HG02610 (cell line): ENCODE measurements at regions not wholly inside any gene's neighbourhood (a gene's known extent, or its start where the extent isn't known, plus 50 kb on each side); places are given as distances from the start of the nearest gene placed in this dataset.
A peak's percentile ranks its signal among the peaks of the same experiment; 100 is the strongest.

ENCODE experiments used
- ATAC-seq: cut with Tn5 transposase; IDR thresholded peaks from one replicate; pipeline ENCODE4 v1.9.1; 2021; ENCODE audit warnings: mild to moderate bottlenecking, moderate library complexity; ENCODE audit not compliant: unreplicated experiment

DNA sequence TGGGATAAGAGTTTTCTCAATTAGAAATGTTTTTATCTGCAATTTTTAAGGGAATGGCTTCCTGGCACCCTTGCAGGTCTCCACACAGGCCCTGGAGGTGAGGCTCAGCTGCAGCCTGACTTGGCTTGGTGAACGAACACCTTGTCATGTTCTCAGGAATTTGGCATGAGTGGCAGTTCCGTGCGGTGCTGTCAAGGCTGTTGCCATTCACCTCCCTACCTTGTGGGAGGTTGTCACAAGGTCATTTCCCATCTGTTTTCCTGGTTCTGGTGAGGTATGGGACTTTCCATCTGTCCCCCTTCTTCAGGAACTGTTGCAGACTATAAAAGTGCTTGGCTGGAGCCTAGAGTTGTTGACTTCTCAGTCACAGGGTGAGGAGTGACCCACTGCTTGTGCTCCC lies 82.9 kb downstream of the ELOVL4 start:
- no peak for ATAC-seq

DNA sequence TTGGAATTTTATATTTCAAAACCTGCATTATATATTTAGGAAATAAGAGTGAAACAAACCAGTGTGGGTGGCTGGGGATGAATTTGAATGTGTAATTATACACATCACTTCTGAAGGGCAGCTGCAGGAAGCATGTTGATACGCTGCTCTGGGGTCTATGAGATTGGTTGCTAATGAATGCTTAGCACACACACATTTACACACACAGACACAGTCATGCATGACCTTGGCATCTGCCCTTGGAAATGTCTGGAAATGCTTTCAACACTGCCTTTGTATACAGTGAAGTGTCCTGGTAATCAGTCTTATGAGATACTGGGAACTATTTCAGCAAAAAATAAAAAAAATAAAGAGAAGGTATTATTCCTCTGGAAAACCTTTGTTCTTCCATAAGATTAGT lies 83.4 kb downstream of the ELOVL4 start:
- ATAC-seq = no peak

DNA sequence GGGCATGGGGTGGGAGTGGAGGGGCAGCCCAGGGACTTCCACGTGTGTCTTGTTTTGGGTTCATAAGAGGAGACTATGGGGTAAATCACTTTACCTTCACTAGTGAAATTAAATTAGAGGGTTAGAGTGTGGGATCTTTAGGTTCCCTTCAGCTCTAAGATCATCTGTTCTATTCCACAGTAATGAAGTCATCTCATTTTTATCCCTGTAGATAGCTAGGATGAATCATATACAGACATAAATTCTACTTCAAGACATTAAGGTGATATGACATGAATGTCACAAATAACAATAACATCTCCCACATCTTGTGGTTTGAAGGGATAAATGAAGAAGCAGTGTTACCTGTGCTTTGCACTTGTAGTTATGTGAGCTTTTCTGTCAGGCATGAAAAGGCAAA lies 83.8 kb downstream of the ELOVL4 start:
- ATAC-seq = no peak

DNA sequence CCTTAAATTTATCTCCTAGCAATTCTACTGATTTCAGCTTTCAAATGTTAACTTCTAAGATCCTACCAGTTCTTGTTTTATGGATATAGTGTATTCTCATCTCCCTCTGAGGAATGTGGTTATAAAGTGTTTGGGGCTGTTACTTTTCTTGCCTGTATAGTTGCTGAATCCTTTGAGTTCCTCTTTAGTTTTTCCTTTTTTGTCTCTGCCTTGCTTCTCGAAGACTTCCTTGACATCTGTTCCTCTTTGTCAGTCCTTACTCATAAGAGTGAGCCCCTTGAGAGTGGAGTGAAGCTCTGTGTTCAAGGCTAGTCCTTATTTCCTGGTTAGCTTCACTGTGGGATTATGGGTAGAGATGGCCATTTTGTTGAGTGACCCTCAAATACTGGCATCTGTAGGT lies 84.6 kb downstream of the ELOVL4 start:
- no peak for ATAC-seq

DNA sequence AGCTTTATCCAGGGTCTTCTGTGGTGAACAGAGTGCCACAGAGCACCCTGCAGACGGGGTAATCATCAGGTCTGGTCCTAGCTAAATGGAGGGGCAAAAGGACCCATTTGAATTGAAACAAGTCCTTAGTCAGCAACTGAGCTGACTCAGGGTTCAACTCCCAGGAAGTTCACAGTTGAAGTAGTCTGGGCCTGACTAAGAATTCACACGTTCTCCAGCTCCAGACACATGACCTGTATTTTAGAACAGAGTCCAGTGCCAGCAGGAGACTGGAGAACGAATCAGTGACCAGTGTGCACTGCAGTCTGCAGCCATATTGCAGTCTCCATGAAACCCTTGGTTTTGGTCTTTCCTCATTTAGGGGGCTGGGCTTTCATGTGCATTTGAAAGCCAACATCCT lies 85.2 kb downstream of the ELOVL4 start:
- ATAC-seq = no peak

DNA sequence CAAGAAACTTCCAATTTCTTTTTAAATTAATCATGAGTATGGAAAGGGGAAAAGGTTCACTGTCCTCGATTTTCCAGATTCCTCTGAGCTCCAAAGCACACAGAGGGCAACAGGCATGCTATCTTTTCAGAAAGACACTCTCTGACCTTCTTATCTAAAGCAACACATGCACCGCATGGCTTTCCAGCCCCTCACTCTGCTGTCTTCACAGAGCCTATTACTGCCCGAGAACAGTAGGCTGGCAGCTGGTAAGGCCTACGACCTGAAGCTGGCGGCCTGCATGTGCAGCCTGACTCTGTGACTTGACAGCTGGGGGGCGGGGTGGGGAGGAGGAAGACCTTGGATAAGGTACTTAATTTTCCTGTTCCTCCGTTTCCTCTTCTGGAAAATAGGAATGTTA lies 86.3 kb downstream of the ELOVL4 start:
- no peak for ATAC-seq

DNA sequence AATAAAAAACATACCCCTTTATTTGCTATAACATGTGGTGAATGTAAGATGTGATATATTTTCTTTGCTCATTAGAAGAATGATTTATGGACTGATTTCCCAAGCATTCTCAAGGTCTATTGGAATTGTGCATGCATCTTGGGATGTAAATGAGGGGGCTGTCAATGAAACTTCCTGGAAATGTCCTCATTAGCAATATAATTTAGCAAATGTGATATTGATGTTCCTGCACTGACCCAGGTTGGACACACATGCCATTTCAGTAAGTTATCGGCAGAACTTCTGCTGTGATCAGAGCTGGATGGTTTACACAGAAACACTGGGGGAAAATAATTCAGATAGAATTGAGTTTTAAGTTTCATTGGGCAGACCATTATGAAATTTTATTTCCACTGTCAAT lies 99.9 kb downstream of the ELOVL4 start:
- ATAC-seq = no peak

DNA sequence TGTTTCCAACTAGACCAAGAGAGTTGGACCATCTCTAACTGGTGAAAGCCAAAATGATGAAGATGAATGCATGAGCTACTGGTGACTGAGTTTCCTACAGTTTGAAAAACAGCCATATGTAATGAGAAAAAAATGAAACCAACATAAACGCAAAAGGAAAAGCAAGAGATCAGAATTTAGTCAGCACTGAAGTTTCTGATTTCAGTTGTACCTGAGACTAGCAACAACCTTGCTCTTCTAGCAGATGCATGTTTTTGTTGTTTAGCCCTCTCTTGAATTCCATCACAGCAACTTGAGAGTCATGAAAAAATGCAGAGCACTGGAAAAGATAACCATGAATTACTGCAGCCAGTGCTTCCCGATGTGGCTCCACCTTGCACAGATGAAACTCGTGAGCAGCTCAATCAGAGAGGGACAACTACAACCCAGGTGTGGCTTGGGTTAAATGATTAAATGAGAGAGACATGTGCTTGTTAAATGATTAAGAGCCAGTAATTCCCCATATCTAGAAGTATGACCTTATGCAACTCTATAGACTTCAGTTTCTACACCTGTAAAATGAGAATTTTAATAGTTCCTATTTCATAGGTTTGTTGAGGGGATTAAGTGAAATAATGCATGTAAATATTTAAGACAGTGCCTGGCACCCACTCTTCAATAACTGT lies 104.8 kb downstream of the ELOVL4 start:
- no peak for ATAC-seq

DNA sequence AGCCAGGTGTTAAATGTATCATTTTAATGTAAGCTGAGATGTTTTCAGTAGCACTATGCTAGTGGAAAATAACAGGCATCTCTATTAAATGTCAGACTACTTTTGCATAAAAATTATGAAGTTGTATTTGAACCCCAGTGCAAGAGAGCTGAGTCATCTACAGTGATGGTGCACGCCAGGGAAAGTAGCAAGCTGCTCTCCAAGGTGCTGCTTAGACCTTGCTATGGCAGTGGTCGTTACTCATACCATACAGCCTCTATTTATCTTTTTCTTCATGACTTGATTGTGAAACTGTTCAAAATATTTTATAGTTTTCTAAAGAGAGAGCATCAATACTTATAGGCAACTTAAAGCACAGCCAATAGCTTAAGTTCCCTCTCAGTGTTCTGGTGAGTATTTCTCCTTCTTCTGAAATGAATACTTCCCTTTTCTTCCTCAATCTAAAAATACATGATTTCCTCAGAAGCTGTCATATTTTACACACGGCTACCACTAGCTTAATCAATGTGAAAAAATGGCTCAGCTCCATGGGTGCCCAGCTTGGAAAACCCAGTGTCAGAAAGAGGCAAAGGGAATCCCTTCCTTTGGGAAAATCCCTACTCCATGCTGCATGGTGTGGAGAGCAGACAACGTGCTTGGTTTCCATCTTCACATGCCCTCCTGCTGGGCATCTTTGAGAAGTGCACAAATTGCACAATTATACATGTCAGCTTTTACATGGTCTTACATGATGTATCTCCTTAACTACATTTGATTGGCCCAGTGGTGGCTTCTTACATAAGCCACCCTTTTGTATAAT lies 105.6 kb downstream of the ELOVL4 start:
- no peak for ATAC-seq

DNA sequence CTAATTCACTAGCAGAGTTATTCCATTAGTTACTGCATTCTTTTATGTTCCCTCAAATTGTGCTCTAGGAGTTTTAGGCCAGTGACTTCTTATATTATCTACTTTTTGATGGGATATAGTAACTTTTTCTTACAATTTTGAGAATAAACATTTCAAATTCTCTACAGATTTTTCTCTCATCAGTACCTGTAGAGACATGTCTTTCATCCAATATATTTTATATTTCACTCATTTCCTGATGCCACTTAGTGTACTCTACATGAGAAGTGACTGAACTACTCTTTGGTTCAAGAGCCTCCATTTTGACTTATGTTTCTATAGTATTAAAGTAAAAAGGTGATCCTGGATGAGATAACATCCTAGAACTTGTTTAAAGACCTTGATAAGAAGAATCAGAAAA lies 108.5 kb downstream of the ELOVL4 start:
- no peak for ATAC-seq

DNA sequence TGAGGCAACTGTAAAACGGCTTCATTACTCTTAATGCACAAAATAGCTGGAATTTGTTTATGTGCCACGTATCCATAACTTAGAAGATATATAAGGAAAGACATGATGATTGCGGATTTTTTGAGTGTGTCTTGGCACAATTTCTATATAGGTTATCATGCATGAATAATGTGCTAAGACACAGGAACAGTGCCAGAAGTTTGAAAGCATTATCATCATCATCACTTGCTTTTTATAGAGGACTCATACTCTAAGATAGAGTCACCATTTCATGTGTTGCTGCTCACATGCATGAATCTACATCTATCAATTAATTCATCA lies 113.4 kb downstream of the ELOVL4 start:
- no peak for ATAC-seq

DNA sequence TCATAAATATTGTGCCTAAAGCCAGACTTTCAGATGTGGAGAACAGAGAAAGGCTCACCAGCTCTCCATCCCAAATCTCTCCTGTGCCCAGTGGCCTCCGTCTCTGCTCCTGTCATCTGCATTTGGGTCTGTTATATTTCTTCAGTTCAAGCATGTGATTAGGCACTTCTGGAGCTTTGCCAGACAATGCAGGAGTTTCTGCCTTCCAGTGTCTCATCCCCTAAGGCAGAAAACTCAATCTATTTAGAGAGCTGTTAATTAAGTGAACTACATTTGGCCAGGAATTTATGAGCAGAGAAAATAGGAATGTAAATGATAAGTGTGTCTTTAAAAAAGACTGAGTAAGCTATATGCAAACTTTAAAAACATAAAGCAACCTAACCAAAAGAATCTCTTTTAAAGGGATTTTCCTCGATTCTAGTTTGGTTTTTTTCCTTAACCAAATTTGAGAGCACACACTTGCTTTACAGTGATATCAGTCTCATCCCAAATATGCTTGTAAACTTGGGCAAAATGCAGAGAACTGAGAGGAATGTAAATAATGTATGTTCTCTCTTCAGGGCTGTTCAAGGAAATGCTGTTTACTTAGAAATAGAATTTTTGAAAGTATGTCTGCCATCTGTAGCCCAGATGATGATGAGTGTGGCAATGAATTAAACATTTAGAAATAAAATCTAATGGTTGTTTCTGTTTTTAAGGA lies 113.9 kb downstream of the ELOVL4 start:
- no peak for ATAC-seq

DNA sequence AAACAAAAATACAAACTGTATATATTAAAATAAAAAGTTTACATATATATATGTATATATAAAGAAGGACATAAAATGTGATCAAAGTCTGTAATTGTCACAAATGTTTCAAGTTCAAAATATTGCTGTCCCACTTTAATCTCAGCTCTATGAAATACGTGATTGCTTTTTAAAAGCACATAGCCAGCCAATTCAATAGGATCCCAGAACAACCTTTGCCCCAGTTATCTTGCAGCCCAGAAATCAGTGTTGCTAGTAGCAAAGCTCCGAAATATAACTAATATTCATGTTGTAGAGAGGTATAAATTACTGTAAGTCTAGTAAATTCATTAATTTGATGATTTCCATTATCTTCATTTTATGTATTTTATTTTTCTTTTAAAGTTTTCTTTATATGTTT lies 114.6 kb downstream of the ELOVL4 start:
- no peak for ATAC-seq

DNA sequence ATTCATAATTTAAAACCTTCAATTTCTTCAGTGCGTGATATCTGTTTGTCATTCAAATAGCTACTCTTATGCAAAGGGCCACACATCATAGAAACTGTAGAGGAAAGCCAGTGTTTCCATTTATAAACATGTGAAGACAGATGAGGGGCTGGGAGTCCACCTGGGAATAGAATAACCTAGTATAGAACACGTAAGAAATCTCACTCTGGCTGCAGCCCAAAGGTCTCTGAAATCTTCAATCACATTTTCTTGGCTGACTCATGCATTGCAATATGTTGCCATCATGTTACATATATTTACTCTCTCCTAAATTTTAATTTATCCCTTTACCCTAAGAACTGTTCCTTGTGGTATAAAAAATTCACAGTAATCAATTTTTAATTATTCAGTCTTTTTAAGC lies 123.2 kb downstream of the ELOVL4 start:
- ATAC-seq = no peak

DNA sequence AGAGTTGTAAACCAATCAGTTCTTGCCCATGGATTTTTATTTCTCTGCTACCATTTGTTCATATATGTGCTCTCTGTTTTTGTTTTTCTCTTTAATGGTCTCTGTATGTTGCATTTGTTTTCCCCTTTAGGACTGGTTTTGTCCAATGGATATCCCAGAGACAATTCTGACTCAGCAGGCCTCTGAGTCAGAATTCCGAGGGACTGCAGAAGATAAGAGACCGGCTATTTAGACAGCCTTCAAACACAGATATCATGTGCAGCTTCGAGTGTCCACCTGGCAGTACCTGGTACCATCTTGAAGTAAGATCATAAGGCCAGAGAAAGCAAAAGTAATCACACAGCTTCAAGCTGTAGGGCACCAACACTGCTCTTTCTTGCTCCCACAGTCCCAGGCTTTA lies 125.5 kb downstream of the ELOVL4 start:
- no peak for ATAC-seq

DNA sequence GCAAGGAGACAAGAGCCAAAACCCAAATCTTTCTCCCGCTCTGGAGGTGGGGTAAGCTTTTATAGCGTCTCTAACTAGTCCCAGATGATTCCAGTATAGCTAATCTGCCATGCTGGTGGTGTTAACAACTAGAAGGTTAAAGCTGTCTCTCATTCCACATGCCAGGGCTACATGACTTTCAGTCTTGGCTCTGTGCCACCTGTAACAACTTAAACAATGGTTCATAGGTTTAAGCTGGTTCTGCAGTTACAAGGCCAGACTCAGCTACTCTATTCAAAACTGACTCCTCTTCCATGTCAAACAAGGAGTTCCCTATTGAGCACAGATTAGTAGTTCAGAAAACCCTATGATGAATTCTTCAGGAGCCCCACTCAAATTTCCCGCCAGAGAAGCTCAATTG lies 128.9 kb downstream of the ELOVL4 start:
- ATAC-seq = no peak

DNA sequence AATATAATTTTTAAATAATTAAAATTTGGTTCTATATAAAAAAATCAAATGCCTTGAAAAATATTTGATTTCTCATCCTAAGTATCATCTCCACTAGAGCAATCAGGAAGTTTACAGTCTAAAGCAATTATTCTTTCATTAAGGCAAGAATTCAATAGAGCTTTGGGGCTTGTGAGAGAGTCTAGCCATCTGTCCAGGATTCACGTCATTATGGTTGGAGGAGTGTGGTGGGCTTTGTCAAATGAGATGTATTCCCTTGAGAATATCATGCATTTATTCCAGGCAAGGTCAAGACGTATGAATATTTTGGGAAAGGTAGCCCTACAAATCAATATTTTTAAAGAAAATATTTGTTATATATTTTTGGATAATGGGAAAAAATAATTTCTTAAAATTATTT lies 132.4 kb downstream of the ELOVL4 start:
- ATAC-seq = no peak

DNA sequence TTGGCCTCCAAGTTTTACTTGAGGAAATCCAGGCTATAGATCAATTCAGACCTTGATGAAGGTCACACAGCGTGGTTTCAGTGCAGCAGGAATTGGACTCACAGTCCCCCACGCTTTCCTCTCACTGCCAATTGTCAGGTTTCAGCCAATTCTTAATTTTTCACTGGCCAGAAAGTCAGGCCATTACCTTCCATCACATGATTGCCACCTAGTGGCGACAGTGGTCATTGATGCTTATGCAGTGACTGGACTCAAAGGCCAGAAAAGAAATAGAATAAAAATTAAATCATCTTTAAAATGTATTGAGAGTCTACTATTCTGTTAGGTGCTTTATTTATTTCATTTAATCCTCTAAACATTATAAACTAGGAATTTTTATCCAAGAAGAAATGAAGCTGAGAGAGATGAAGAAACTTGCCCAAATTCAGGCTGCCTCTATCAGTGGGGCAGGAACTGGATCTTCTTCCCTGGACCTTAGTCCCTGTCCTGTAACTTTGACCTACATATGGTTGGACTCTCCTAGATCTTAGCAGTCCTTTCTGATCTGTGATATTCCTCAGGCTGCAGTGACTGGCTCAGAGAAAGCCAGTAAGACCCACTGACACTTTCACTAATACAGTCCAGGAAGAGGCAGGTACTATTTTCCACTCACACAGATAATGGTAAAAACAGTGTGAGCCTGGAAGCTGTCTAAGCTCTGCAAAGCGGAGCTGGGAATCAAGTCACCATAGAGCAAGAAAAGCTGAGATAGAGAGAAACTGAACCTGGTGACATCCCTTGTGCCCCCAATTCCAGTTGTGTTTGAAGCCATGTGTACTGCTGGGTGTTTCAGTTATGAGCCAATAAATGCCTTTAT lies 133.3 kb downstream of the ELOVL4 start:
- peak; percentile 86 for ATAC-seq

DNA sequence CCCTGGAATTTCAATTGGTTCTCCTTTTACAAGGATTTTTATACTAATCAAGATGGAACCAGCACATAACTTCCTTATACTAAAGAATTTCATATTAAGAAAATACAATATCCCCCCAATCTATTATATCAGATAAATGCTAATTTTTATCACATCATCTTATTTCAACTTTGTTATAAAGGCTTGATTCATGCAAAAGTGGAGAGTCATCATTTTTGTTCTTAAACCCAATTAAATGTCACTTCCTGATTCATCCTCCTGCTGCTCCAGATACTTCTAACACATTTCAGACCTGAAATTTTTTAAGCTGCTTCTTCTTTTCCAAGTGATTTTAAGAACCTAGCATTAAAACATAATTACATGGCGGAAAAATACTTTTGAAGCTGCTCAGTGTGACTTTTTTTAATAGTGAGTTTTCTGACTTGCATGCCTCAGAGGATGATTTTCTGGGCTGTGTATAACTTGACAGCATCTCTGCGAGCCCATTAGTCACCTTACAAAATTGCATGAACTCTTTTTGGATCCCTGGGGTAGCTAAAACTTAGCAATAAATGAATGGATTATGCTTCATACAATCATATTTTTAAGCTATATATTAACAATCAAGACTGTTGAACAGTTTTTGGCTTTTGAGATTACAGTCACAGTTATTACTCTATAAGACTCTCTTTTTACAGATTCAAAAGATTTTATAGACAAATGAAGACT lies 134.1 kb downstream of the ELOVL4 start:
- no peak for ATAC-seq

DNA sequence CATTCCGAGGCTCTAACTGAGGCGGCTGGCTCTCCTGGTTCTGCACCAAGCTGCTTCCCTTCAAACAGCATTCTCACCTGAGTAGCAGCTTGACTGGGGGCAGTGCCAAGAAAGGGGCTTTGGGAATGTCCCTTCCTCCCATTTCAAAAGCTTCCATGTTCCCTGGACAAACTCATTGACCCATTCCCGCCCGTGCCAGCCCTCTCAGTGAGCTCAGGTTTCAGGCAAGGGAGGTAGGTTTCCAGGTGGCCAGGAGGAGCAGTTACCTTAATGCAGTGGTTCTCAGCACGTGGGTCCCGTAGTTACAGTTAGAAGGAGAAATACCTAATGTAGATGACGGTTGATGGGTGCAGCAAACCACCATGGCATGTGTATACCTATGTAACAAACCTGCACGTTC lies 135.2 kb downstream of the ELOVL4 start:
- ATAC-seq = no peak

DNA sequence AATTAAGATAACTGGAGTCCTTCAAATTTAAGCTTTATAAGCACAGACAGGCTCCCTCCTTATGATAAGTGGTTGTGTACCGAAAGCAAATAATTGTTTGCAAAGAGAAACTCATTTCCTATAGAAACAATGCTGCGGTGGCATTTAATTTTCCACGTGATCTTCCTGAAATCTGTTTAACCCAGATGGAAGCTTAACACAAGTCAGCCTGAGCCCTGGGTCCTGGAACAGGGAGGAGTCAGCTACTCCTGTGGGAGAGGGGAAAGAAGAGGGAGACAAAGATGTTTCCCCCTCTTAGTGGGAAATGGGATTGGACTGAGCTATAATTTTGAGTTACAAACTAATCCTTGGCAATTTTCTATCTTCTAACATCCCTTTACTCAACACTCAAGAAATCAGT lies 136.5 kb downstream of the ELOVL4 start:
- no peak for ATAC-seq
